ENCODE measurements at regions not wholly inside any gene's neighbourhood (a gene's known extent, or its start where the extent isn't known, plus 50 kb on each side); places are given as distances from the start of the nearest gene placed in this dataset.

DNA sequence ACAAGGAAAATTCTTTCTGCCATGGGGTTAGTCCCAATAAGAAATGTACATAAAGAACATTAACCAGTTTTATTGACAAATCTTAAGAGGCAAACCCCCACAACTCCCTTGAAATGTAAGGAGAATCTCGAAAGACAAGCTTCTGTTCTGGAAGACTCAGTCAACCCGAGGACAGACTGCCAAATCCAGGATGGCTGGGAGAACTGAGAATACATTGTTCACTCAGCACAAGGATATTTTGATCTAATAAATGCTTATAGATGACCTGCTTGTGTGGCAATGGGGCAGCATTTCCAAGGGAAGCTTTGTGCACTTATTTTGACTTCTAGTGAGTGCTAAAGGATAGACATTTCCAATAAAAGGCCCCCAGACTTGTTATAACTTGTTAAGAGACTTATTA, 280.4 kb downstream of the DHX15 start:
- Histone ChIP-seq H3K36me3 (ENCODE audit: insufficient read depth, low read length) (no peaks in the 10 kb centered on the region), H3K4me3 (ENCODE audit: low read depth, low read length, poor library complexity, severe bottlenecking) (no peak overlapping the region), H3K9me2 (ENCODE audit: low read depth, low read length) (no peaks in the 10 kb centered on the region), H2AFZ (ENCODE audit: low read length) (no peak overlapping the region), H4K20me1 (ENCODE audit: insufficient read depth, low read length) (no peaks in the 10 kb centered on the region), H3F3A (ENCODE audit: insufficient read depth, low read length) (no peaks in the 10 kb centered on the region), H3K9me3 (ENCODE audit: low read length) (no peaks in the 10 kb centered on the region), H3K9ac (ENCODE audit: low read length) (no peak overlapping the region), H3K4me2 (ENCODE audit: low read length) (no peak overlapping the region), H3K27me3 (ENCODE audit: insufficient read depth, low read length) (no peaks in the 10 kb centered on the region), H3K27ac (ENCODE audit: low read depth, low read length, poor library complexity, severe bottlenecking) (no peak overlapping the region), H3K79me2 (ENCODE audit: insufficient read depth, low read length) (no peaks in the 10 kb centered on the region), H3K4me1 (ENCODE audit: insufficient read depth, low read length, severe bottlenecking) (no peaks in the 10 kb centered on the region)
- no peak for TF ChIP-seq EZH2 (IDR thresholded peaks at IDR 0.05; ENCODE audit: borderline replicate concordance, low read length)
- TF ChIP-seq, protein P1, sequence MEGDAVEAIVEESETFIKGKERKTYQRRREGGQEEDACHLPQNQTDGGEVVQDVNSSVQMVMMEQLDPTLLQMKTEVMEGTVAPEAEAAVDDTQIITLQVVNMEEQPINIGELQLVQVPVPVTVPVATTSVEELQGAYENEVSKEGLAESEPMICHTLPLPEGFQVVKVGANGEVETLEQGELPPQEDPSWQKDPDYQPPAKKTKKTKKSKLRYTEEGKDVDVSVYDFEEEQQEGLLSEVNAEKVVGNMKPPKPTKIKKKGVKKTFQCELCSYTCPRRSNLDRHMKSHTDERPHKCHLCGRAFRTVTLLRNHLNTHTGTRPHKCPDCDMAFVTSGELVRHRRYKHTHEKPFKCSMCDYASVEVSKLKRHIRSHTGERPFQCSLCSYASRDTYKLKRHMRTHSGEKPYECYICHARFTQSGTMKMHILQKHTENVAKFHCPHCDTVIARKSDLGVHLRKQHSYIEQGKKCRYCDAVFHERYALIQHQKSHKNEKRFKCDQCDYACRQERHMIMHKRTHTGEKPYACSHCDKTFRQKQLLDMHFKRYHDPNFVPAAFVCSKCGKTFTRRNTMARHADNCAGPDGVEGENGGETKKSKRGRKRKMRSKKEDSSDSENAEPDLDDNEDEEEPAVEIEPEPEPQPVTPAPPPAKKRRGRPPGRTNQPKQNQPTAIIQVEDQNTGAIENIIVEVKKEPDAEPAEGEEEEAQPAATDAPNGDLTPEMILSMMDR (IDR thresholded peaks at IDR 0.05; ENCODE audit: low read length) = no peak

DNA sequence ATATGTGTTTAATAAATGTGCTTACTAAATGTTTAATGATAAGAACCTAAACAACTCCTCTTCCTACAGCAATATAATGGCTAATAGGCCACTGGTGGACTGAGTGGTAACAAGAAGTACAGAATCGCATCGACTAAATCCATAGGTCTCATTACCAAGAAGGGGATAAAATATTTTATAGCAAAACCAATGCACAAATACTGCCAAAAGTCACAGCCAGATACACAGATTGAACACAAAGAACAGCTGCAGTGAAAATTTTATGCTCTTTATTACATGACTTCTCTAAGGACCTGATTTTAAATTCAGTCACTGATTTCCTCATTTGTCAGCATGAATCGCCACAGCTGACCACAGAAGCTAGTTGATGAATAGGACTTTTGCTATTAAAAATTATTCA, 285.4 kb downstream of the DHX15 start:
- Histone ChIP-seq H3K4me1 (ENCODE audit: insufficient read depth, low read length, severe bottlenecking) (no peaks in the 10 kb centered on the region), H3K36me3 (ENCODE audit: insufficient read depth, low read length) (no peaks in the 10 kb centered on the region), H3K4me3 (ENCODE audit: low read depth, low read length, poor library complexity, severe bottlenecking) (no peak overlapping the region), H3K79me2 (ENCODE audit: insufficient read depth, low read length) (no peaks in the 10 kb centered on the region), H3F3A (ENCODE audit: insufficient read depth, low read length) (no peaks in the 10 kb centered on the region), H2AFZ (ENCODE audit: low read length) (no peak overlapping the region), H3K27ac (ENCODE audit: low read depth, low read length, poor library complexity, severe bottlenecking) (no peak overlapping the region), H3K4me2 (ENCODE audit: low read length) (no peak overlapping the region), H3K9me2 (ENCODE audit: low read depth, low read length) (no peaks in the 10 kb centered on the region), H3K9ac (ENCODE audit: low read length) (no peak overlapping the region), H4K20me1 (ENCODE audit: insufficient read depth, low read length) (no peaks in the 10 kb centered on the region), H3K9me3 (ENCODE audit: low read length) (no peaks in the 10 kb centered on the region), H3K27me3 (ENCODE audit: insufficient read depth, low read length) (no peaks in the 10 kb centered on the region)
- TF ChIP-seq EZH2 (IDR thresholded peaks at IDR 0.05; ENCODE audit: borderline replicate concordance, low read length) = no peak
- TF ChIP-seq, protein P1 (IDR thresholded peaks at IDR 0.05; ENCODE audit: low read length) = no peak

DNA sequence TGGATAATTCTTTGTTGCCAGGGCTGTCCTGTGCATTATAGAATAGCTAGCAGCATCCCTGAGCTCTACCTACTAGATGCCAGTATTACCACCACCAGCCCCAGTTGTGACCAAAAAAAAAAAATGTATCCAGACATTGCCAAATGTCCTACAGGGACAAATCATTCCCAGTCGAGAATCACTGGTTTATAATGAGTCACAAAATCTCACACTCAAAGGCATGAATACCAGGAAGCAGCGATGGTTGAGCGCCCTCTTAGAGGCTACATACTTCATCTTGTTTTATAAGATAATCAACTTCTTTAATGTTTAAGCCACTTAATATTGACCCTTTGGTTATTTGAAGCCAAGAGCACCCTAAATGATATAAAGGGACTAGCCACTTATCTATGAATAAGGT, 297.3 kb downstream of the DHX15 start:
- Histone ChIP-seq H3K36me3 (ENCODE audit: insufficient read depth, low read length) (no peaks in the 10 kb centered on the region), H4K20me1 (ENCODE audit: insufficient read depth, low read length) (no peaks in the 10 kb centered on the region), H3F3A (ENCODE audit: insufficient read depth, low read length) (no peaks in the 10 kb centered on the region)

More for the DNA sequence above, 297.3 kb downstream of the DHX15 start:
- no peaks in the 10 kb centered on the region for H3K4me1 ChIP-seq (ENCODE audit: insufficient read depth, low read length, severe bottlenecking)
- H3K27ac ChIP-seq (ENCODE audit: low read depth, low read length, poor library complexity, severe bottlenecking) = no peak overlapping the region
- H3K4me3 ChIP-seq (ENCODE audit: low read depth, low read length, poor library complexity, severe bottlenecking) = no peak overlapping the region
- H3K9me3 ChIP-seq (ENCODE audit: low read length) = no peaks in the 10 kb centered on the region
- no peak overlapping the region for H3K4me2 ChIP-seq (ENCODE audit: low read length)
- no peaks in the 10 kb centered on the region for H3K9me2 ChIP-seq (ENCODE audit: low read depth, low read length)
- no peak overlapping the region for H3K9ac ChIP-seq (ENCODE audit: low read length)
- H2AFZ ChIP-seq (ENCODE audit: low read length) = no peak overlapping the region
- no peaks in the 10 kb centered on the region for H3K79me2 ChIP-seq (ENCODE audit: insufficient read depth, low read length)
- H3K27me3 ChIP-seq (ENCODE audit: insufficient read depth, low read length) = no peaks in the 10 kb centered on the region
- TF ChIP-seq, protein P1 (IDR thresholded peaks at IDR 0.05; ENCODE audit: low read length) = no peak
- no peak for TF ChIP-seq EZH2 (IDR thresholded peaks at IDR 0.05; ENCODE audit: borderline replicate concordance, low read length)

Measured in OCI-LY1 (cell line).